ENCODE measurements at regions not wholly inside any gene's neighbourhood (a gene's known extent, or its start where the extent isn't known, plus 50 kb on each side); places are given as distances from the start of the nearest gene placed in this dataset.
"Not testable (repeated sequence)": the region's sequence is repeated elsewhere in the genome, so short reads cannot be mapped to it uniquely, and the experiment has no call there.

GRCh38 chr21:14008006-14008405 is 202.7 kb downstream of the LIPI start:
- not testable (repeated sequence) for H3K4me1 ChIP-seq (ENCODE audit: control insufficient read depth, insufficient read depth, low read length); H3K36me3 ChIP-seq (ENCODE audit: control insufficient read depth, insufficient read depth, low read length, severe bottlenecking); H3K27me3 ChIP-seq (replicated peaks; ENCODE audit: control insufficient read depth, insufficient read depth, low read length); DNase-seq (ENCODE audit: low read depth); H3K9me3 ChIP-seq (ENCODE audit: control insufficient read depth, low read length); H3K9ac ChIP-seq (ENCODE audit: low read length); H3K4me3 ChIP-seq (ENCODE audit: low read length)

- not testable (repeated sequence) for H3K9me3 ChIP-seq (ENCODE audit: control insufficient read depth, low read length); H3K4me1 ChIP-seq (ENCODE audit: control insufficient read depth, insufficient read depth, low read length); H3K9ac ChIP-seq (ENCODE audit: low read length); DNase-seq (ENCODE audit: low read depth); H3K27me3 ChIP-seq (replicated peaks; ENCODE audit: control insufficient read depth, insufficient read depth, low read length); H3K4me3 ChIP-seq (ENCODE audit: low read length); H3K36me3 ChIP-seq (ENCODE audit: control insufficient read depth, insufficient read depth, low read length, severe bottlenecking)
Measured at GRCh38 chr21:14006144-14006543, 204.6 kb downstream of the LIPI start.

- H3K4me1 ChIP-seq (ENCODE audit: control insufficient read depth, insufficient read depth, low read length); DNase-seq (ENCODE audit: low read depth); H3K9ac ChIP-seq (ENCODE audit: low read length); H3K9me3 ChIP-seq (ENCODE audit: control insufficient read depth, low read length); H3K36me3 ChIP-seq (ENCODE audit: control insufficient read depth, insufficient read depth, low read length, severe bottlenecking); H3K27me3 ChIP-seq (replicated peaks; ENCODE audit: control insufficient read depth, insufficient read depth, low read length); H3K4me3 ChIP-seq (ENCODE audit: low read length): not testable (repeated sequence)
Measured at GRCh38 chr21:13986996-13987958, 223.5 kb downstream of the LIPI start.

- not testable (repeated sequence) for DNase-seq (ENCODE audit: low read depth); H3K27me3 ChIP-seq (replicated peaks; ENCODE audit: control insufficient read depth, insufficient read depth, low read length); H3K4me1 ChIP-seq (ENCODE audit: control insufficient read depth, insufficient read depth, low read length); H3K36me3 ChIP-seq (ENCODE audit: control insufficient read depth, insufficient read depth, low read length, severe bottlenecking); H3K4me3 ChIP-seq (ENCODE audit: low read length); H3K9me3 ChIP-seq (ENCODE audit: control insufficient read depth, low read length); H3K9ac ChIP-seq (ENCODE audit: low read length)
Measured at GRCh38 chr21:13985865-13986863, 224.6 kb downstream of the LIPI start.

GRCh38 chr21:13985137-13985864 is 225.5 kb downstream of the LIPI start:
- not testable (repeated sequence) for H3K36me3 ChIP-seq (ENCODE audit: control insufficient read depth, insufficient read depth, low read length, severe bottlenecking); H3K9me3 ChIP-seq (ENCODE audit: control insufficient read depth, low read length); DNase-seq (ENCODE audit: low read depth); H3K4me1 ChIP-seq (ENCODE audit: control insufficient read depth, insufficient read depth, low read length); H3K27me3 ChIP-seq (replicated peaks; ENCODE audit: control insufficient read depth, insufficient read depth, low read length); H3K9ac ChIP-seq (ENCODE audit: low read length); H3K4me3 ChIP-seq (ENCODE audit: low read length)

GRCh38 chr21:13984728-13985127 is 226.0 kb downstream of the LIPI start:
- not testable (repeated sequence) for H3K27me3 ChIP-seq (replicated peaks; ENCODE audit: control insufficient read depth, insufficient read depth, low read length); DNase-seq (ENCODE audit: low read depth); H3K4me3 ChIP-seq (ENCODE audit: low read length); H3K9ac ChIP-seq (ENCODE audit: low read length); H3K4me1 ChIP-seq (ENCODE audit: control insufficient read depth, insufficient read depth, low read length); H3K9me3 ChIP-seq (ENCODE audit: control insufficient read depth, low read length); H3K36me3 ChIP-seq (ENCODE audit: control insufficient read depth, insufficient read depth, low read length, severe bottlenecking)

GRCh38 chr21:13981176-13982087 is 229.3 kb downstream of the LIPI start:
- H3K9me3 ChIP-seq (ENCODE audit: control insufficient read depth, low read length); DNase-seq (ENCODE audit: low read depth); H3K4me1 ChIP-seq (ENCODE audit: control insufficient read depth, insufficient read depth, low read length); H3K36me3 ChIP-seq (ENCODE audit: control insufficient read depth, insufficient read depth, low read length, severe bottlenecking); H3K4me3 ChIP-seq (ENCODE audit: low read length); H3K9ac ChIP-seq (ENCODE audit: low read length); H3K27me3 ChIP-seq (replicated peaks; ENCODE audit: control insufficient read depth, insufficient read depth, low read length): not testable (repeated sequence)

GRCh38 chr21:13980115-13980662 is 230.6 kb downstream of the LIPI start:
- not testable (repeated sequence) for H3K9ac ChIP-seq (ENCODE audit: low read length)

GRCh38 chr21:13979608-13980007 is 231.1 kb downstream of the LIPI start:
- not testable (repeated sequence) for DNase-seq (ENCODE audit: low read depth); H3K9ac ChIP-seq (ENCODE audit: low read length); H3K4me1 ChIP-seq (ENCODE audit: control insufficient read depth, insufficient read depth, low read length); H3K36me3 ChIP-seq (ENCODE audit: control insufficient read depth, insufficient read depth, low read length, severe bottlenecking); H3K27me3 ChIP-seq (replicated peaks; ENCODE audit: control insufficient read depth, insufficient read depth, low read length); H3K4me3 ChIP-seq (ENCODE audit: low read length); H3K9me3 ChIP-seq (ENCODE audit: control insufficient read depth, low read length)

More at GRCh38 chr21:13980115-13980662, 230.6 kb downstream of the LIPI start:
- not testable (repeated sequence) for H3K4me3 ChIP-seq (ENCODE audit: low read length); H3K36me3 ChIP-seq (ENCODE audit: control insufficient read depth, insufficient read depth, low read length, severe bottlenecking); H3K27me3 ChIP-seq (replicated peaks; ENCODE audit: control insufficient read depth, insufficient read depth, low read length); H3K9me3 ChIP-seq (ENCODE audit: control insufficient read depth, low read length); DNase-seq (ENCODE audit: low read depth); H3K4me1 ChIP-seq (ENCODE audit: control insufficient read depth, insufficient read depth, low read length)

GRCh38 chr21:13974582-13974981 is 236.2 kb downstream of the LIPI start:
- not testable (repeated sequence) for H3K9me3 ChIP-seq (ENCODE audit: control insufficient read depth, low read length); H3K27me3 ChIP-seq (replicated peaks; ENCODE audit: control insufficient read depth, insufficient read depth, low read length); H3K36me3 ChIP-seq (ENCODE audit: control insufficient read depth, insufficient read depth, low read length, severe bottlenecking); H3K4me1 ChIP-seq (ENCODE audit: control insufficient read depth, insufficient read depth, low read length); H3K9ac ChIP-seq (ENCODE audit: low read length); H3K4me3 ChIP-seq (ENCODE audit: low read length); DNase-seq (ENCODE audit: low read depth)

Data from adipocyte (in vitro differentiated cells).